Erythroblast (primary cell): ENCODE measurements at regions not wholly inside any gene's neighbourhood (a gene's known extent, or its start where the extent isn't known, plus 50 kb on each side); places are given as distances from the start of the nearest gene placed in this dataset.

Experiments
- GATA1 ChIP-seq: IDR thresholded peaks from 2 replicates; pipeline ENCODE4 v1.6.1; 2011; ENCODE audit warnings: low read depth, mild to moderate bottlenecking, control low read depth, low read length, moderate library complexity
- POLR2A ChIP-seq: IDR thresholded peaks from 2 replicates; pipeline ENCODE4 v1.6.1; 2011; ENCODE audit warnings: mild to moderate bottlenecking, low read length

- no peak for TF ChIP-seq POLR2A
- no peak for TF ChIP-seq GATA1
These were observed 123.5 kb downstream of the BCOR start for GRCh38 chrX:39974270-39974669.
